Stimulated activated naive CD4-positive, alpha-beta T cell treated with Interleukin-2 at 50 U/mL for 16 hours (primary cell): ENCODE measurements at regions not wholly inside any gene's neighbourhood (a gene's known extent, or its start where the extent isn't known, plus 50 kb on each side); places are given as distances from the start of the nearest gene placed in this dataset.

Experiments
- DNase-seq: peaks from one replicate; lab custom pipeline; 2025; lab: John Stamatoyannopoulos, UW

DNA sequence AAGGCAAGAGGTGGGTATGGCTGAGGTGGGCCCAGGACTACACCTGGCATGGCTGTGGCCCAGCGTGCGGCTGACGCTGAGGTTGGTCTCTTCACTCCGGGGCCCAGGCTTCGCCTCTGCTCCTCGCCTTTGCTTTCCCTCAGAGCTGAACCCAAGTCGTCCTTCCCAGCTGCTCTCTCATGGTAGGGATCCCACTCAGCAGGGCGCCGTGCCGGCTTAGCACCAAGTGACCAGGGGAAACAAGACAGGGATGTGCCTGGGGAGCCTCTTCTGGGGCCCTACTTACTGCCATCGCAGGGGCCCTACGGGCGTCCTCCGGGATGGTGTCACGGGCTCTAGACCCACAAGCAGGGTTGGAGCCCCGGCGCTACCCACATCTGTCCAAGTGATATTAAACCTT is 138.1 kb upstream of the ALKAL2 start:
- no peak for DNase-seq

DNA sequence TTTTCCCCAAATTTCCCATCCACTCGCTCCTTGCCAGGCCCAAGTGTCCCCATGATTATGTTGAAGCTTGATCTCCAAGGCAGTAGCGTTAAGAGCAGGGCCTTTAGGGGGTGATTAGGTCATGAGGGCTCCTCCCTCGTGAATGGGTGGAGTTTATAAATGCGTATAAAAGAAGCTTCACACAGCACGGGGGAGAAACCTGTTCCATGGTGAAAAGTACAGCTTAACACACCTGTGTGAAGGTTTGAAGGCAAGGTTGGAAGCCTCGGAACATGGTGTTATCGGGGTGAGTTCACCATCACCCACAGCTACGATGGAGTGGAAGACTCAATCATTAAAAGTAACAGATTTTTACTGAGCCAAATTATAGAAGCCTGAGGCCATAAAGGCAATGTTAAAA is 137.4 kb upstream of the ALKAL2 start:
- no peak for DNase-seq

DNA sequence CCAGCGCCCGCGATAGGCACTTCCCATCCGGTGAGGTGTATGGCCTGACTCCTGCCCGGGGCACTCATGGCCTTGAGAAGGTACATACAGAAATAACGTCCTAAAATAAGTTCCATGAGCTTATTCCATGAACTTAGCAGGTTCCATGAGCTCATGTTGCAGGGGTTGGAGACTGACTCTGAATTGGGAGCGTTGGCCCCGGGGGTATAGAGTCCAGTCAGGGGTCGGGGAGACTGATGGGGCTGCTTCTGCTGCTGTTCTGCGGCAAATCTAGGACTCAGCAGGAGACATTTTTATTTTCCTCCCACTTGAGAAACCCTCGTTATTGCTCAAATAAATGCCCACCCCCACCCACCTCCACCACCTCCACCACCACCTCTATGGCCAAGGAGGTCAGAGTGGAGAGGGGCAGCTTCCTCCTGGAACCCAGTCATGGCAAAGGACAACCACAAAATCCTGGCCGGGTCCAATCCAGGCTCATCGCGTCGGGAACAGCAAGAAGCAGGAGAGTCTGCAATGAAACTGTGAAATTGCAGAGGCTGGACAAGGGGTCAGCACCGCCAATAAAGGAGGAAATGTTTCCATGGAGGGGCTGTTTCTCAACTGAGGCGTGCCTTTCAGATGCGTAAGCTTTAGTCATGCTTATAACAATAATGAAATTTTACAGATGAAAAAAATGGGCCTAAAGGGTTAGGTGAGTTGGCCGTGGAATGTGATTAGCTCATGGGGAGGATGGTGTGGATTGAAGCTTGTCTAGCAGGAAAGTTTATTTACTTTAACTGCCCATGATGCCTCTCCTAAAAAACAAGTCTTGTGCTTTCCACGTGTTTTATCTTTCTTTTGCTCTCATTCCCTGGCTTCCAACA is 136.6 kb upstream of the ALKAL2 start:
- no peak for DNase-seq

DNA sequence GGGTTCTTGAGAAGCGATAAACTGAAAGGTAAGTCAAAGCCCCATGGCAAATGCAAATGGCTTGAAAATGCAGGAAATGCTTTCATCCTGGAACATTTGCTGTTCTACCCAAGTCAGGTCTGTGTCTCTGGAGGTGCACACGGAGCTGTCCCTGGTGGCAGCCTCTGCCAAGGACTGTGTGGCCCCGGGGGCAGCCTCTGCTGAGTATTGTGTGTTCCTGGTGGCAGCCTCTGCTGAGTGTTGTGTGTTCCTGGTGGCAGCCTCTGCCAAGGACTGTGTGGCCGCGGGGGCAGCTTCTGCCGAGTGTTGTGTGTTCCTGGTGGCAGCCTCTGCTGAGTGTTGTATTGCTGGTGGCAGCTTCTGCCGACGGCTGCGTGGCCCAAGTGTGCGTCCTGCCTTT is 135.6 kb upstream of the ALKAL2 start:
- DNase-seq, result no peak

DNA sequence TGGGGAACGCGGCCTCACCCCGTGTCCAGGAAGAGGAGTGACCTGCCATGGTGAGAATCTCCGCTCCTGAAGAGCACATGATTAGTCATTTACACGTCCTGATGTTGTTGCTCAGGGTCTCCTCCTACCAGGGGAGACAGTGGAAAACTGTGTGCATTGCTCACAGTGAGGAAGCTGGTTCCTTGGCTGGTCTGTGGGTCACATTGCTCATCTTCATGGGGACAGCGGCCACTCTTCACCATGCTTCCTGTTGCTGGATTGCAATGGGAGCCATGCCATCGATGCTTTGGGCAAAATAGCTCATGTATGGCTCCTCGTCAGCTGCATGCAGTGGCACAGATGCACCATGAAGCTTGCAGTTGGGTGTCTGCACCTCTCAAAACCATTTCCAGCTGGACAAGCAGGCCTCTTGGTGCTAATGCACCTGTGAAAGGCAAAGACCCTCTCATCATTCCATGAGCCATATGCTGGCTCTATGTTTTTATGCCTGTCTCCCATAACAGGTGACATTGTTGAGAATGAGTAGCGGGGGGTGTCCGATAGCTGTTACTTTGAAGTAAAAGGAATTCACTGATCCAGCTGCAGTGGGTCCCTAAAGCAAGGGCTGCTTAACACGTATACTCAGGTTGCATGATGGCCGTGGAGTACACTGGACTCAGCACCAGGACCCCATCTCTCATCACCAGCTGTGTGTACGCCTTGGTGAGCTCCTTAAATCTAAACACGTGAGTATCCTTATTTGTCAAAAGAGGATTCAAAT is 135.0 kb upstream of the ALKAL2 start:
- no peak for DNase-seq

DNA sequence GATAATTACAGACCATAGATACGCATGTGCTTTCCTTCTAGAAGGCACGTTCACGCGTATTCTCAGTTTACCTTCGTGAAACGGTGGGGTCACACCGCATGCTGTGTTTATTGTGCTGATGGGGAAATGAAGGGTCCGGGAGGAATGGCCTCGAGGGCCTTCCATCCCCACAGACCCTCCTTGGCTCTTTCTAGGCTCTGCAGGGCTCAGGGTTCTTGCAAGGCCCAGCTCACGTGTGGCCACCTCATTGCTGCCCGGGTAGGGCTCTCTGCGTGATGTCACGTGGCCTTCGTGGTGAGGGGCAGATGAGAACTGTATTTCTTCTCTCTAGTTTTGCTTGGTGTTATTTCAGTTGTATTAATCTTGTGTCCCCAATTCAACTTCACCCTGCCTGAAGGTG is 133.5 kb upstream of the ALKAL2 start:
- no peak for DNase-seq

DNA sequence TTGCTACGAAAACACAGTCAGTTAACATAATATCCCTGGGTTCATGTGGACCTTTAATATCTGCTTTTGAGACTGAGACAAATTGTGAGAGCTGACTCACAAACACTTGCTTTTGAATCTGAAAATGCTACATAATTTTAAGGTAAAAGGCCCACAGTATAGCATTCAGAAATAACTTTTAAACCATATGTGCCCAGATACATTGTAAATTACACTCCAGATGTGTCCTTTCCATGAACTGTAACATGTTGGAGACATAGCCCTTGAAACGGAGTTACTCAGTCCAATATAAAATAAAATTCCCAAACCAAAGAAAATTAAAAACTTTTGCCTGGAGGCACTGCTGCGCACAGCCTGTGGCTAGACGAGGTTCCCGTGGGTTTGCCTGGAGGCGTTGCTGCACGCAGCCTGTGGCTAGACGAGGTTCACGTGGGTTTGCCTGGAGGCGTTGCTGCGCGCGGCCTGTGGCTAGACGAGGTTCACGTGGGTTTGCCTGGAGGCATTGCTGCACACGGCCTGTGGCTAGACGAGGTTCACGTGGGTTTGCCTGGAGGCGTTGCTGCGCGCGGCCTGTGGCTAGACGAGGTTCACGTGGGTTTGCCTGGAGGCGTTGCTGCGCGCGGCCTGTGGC is 131.9 kb upstream of the ALKAL2 start:
- no peak for DNase-seq

DNA sequence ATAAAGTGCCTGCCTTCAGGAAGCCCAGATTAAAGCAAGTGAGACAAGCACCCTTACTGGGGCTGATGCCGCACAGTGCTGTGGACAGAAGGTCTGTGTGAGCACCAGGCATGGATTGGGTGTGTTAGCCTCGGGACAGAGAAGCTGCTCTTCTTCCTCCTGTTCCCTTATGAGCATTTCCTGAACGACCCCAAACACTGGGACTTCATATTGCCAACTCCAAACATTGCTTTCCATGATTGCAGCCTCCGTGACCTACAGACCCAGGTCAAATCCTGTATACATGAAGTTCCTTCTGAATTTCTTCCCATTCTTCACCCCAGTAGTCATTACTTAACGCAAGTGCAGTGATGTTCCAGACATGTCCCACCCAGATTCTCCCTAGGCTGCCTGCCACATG is 129.8 kb upstream of the ALKAL2 start:
- no peak for DNase-seq

DNA sequence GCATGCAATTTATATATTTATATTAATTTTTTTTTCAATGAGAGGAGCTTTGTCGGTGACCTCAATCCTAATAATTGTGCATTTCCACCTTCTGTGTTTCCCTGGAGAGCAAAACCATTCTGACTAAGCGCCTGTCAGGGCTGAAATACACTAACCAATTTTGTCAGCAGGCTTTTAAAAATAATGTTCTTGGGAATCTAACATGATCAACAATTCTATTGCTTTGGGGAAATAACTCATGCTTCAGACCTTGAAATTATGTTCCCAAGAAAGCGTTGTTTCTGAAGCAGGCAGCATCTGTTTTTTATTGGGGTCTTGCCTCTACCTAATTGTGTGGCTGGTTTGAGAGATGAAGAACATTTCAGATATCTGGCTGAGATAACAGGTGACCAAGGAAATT is 129.1 kb upstream of the ALKAL2 start:
- no peak for DNase-seq

DNA sequence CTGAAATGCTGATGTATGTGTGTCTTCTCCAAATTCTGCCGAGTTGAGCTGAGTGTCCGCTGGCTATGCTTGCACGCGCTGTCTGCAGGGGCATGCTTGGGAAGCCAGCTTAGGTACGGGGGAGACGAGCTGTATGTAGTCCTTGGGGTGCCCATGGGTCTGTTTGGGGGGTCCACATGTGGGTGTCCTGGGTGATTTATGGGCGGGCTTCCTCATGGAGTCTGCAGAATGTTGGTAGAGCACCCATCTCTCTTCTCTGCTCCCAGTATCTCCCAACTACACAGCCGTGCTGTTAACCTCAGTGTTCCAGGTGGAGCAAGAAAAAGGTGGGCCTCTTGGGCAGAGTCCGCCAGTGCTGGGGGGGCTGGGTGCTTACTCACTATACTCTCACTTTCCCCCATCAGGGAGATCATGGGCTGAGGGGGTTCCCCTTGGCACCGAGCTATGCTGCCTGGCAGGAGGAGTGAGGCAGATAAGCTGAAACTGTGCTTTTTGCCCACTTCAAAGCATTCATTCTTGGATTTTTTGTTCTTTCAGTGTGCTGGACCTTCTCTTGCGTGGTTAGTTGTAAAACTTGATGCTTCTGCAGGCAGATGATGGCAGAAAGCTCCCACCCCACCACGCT is 128.2 kb upstream of the ALKAL2 start:
- DNase-seq, result no peak

DNA sequence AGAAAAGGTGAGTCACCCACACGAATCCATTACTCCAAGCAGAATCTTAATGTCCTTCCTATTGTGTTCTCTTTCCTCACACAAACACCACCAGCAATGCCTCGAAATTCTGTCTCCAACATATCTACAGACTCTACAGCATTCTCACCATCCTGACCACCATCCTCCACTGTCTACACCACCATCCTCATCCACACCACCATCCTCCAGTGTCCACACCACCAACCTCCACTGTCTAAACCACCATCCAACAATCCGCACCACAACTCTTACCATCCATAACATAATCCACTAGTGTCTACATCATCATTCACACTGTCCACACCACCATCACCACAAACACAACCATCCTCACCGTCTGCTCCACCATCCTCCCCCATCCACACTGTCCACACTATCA is 121.6 kb upstream of the ALKAL2 start:
- DNase-seq, result no peak

DNA sequence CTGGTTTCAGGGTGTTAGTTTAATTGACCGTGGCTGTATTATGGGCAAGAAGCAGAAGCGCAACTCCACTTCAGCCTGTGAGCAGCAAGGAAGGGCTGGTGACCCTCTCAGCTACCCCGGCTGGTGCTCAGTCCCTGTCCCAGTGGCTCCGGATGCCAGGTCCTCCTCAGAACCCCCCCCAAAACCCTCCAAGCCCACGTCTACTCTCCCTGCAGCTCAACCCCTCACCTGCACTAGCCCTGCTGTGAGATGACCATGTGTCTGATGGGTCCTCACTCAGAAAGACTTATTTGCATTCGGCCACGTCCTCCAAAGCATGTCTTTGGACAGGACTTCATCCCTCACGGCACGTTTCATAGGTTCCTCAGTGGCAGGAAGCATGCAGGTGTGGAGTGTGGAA is 119.7 kb upstream of the ALKAL2 start:
- DNase-seq, result no peak

DNA sequence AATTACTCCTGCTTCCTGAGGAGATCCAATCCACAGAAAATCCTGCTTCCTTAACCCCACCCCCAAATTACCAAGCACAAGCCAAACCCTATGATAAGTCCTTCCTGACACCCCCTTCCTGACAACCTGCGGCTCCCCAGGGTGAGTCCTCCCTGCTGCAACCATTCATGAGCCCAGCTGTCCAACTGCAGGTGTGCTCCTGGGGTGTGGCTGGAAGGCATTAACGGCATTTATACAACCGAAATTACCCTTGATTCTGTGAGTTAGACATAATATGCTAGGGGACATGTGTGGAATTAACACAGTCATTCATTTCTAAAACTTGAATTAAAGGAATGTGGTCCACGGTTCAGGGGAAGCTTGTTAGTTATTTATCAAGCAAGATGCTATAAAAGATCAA is 119.0 kb upstream of the ALKAL2 start:
- no peak for DNase-seq

DNA sequence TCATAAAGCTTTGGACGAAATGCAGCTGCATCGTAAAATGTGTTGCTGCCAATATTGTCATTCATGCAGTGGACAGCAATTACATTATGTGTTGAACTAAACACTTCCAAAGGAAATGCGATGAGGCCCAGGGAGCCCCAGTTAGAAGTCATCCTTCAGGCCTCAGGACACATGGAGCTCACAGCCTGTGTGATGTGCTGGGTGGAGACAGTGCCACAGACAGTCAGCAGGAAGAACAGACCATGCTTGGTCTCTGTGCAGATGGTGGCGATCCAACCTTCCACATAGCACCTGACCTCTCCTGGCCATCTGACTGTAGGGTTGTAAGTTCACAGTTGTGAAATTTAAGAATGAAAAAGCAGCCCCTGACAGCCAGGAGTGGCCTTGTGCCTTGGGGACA is 118.3 kb upstream of the ALKAL2 start:
- DNase-seq, result no peak

DNA sequence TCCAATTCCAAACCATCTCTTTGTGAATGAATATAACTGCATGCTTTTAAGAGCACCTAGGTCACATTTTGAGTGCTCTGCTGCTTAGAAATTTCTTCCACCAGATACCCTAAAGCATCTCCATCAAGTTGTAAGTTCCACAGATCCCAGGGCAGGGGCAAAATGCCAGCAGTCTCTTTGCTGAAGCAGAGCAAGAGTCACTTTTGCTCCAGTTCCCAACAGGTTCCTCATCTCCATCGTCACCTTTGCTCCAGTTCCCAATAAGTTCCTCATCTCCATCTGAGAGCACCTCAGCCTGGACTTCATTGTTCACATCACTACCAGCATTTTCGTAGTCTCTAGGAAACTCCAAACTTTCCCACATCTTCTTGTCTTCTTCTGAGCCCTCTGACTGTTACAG is 116.7 kb upstream of the ALKAL2 start:
- no peak for DNase-seq

DNA sequence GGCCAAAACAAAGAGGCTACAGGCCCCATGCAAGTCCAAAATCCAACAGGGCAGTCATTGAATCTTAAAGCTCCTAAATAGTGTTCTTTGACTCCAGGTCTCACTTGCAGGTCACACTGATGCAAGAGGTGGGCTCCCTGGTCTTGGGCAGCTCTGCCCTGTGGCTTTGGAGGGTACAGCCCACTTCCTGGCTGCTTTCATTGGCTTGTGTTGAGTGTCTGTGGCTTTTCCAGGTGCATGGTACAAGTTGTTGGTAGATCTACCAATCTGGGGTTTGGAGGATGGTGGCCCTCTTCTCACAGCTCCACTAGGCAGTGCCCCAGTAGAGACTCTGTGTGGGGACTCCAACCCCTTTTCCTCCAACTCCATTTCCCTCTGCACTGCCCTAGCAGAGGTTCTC is 115.8 kb upstream of the ALKAL2 start:
- no peak for DNase-seq

DNA sequence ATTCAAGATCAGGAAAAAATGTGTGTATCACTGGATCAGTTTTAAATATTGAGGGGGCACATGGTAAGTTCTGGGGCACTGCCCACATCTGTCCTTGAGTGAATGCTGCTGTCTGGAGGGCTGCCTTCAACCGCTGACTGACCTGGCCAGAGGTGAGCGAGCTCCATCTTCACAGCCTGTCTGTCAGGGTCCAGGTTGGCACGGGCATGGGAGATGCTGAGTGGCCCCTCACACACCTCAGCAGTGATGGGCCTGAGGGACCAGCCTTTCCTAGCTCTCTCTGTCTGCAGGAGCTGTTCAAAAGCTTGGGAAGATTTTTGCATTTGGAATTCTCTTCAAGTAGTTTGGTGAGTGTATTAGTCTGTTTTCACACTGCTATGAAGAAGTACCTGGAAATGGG is 114.8 kb upstream of the ALKAL2 start:
- no peak for DNase-seq

DNA sequence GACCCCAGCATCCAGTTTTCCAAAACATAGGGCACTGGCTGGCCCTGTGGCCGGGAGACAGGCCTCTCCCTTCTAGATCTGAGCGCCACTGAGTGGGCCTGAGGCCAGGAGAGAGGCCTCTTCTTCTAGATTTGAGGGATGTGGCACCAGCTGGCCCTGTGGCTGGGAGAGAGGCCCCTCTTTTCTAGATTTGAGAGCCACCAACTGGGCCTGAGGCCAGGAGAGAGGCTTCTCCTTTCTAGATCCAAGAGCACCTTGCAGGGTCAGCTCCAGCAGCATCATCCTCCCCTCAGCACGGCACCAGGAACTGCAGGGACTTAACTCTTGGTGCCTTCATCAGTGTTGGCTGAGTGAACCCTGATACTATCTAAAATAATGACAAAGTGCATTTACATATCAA is 114.3 kb upstream of the ALKAL2 start:
- no peak for DNase-seq

DNA sequence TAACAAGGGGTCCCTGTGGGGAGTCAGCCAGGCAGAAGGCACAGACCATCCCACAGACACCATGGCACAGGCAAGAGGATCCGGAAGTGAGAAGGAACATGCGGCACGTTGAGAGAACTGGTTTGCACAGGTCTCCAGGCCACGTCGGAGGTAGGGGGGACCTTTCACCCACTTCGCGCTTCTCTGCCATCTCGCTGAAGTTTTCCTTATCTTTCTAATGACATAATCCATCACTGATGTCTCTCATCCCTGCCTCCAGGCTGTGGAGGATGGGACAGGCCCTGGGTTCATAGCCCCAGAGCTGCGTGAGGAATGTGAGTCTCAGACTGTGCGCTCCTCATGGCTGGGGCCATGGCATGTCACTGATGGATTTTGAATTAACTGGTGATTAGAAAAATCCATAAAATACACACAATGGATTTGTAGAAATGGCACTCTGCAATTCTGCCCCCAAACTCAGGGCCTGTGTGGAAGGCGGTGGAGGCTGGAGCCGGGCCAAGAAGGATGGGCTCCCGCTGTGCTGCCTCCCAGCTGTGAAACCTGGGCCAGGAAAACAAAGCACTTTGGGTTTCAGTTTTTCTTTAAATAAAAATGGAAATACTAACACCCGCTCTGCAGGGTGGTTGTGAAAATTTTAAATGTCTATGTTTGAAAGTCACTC is 113.3 kb upstream of the ALKAL2 start:
- no peak for DNase-seq

DNA sequence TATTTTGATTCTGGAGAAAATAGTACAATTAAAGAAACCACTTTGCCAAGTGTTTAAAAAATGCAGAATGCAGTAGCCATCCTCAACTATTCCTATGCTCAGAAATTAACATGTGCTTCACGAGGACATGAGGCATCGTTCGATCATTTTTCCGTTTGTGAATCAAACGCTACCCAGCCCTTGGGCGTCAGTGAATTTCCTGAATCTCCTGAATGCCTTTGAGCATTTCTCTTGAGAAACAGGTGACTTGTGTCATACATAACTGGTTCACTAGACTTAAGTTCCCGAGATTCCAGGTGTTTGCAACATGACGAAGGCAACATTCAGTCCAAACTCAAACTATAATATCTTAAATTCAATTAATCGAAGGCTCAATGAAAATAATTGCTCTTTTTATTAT is 110.0 kb upstream of the ALKAL2 start:
- no peak for DNase-seq

DNA sequence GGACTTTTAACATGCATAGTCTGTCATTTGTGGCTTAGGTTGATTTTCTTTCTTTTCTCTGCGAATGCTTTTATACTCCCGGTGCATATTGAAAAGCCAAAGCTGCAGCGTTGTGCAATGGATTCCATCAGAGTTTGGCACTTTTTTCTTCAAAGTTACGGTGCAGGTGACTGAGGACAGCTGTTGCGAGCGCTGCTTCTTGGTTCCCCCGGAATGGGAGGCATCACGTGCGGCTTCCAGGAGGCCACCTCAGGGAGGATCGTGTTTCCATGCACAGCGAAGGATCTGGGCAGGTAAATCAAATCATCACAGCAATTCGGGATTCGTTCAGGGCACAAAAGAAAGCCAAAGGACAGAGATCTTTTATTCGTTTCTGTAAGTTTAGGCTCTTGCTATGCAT is 109.6 kb upstream of the ALKAL2 start:
- no peak for DNase-seq

DNA sequence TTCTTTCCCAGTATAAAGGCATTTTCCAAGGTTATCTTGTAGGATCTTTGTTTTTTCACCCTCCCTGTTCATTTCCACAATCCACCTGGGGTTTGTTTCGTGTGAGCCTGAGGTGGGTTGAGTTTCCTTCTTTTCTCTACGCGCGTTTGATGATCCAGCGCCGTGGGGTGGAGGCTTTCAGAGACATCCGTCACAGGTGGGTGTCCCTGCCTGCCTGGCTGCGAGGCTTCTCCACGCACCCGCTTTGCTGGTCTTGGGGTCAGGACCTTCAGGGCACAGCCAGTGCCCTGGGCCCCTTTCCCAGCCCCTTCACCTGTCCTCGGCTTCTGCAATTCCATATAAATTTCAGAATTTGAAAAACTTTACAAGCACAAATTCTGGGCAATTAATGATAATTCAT is 109.0 kb upstream of the ALKAL2 start:
- no peak for DNase-seq
